GM12878 (cell line): ENCODE measurements at regions not wholly inside any gene's neighbourhood (a gene's known extent, or its start where the extent isn't known, plus 50 kb on each side); places are given as distances from the start of the nearest gene placed in this dataset.

Experiments
- ATAC-seq: fragments of 200-7000 bp; cut with Tn5 transposase; 3 replicates; pipeline ENCODE4 v1.9.1; 2020; ENCODE audit warnings: mild to moderate bottlenecking, moderate library complexity
- BruUV-seq: library from RNA; stranded (reverse); fragments of 400-500 nt; replicated peaks from 2 replicates; lab custom pipeline; 2021; lab: Mats Ljungman, UMichigan
- CTCF ChIA-PET: fragments of 300-600 bp; sonication (Branson Sonifier 250); formaldehyde crosslinking; extraction: SDS; loops from one replicate; lab custom pipeline; 2021; ENCODE audit warnings: inconsistent platforms; lab: Yijun Ruan, JAX
- POLR2A ChIA-PET: fragments of 350-600 bp; formaldehyde crosslinking; extraction: SDS; loops from one replicate; lab custom pipeline; 2021; ENCODE audit warnings: inconsistent platforms; lab: Charles Lee
- RAD21 ChIA-PET: fragments of 300-600 bp; sonication (Branson Sonifier 250); formaldehyde crosslinking; loops from one replicate; lab custom pipeline; 2023; ENCODE audit warnings: antibody characterized with exemption; ENCODE audit not compliant: unreplicated experiment; lab: Charles Lee
- SMC1A ChIA-PET: fragments of 300-600 bp; sonication (Branson Sonifier 250); formaldehyde crosslinking; loops from one replicate; lab custom pipeline; 2023; ENCODE audit not compliant: unreplicated experiment, uncharacterized antibody; lab: Charles Lee
- DNase-seq: peaks from one replicate; pipeline ENCODE4 v3.0.0-alpha.2; 2011; ENCODE audit warnings: low read depth, low spot score
- FAIRE-seq: peaks from 3 replicates; lab custom pipeline; 2011; peaks lifted over from hg19 to GRCh38; lab: Jason Lieb, UNC
- H2AFZ ChIP-seq: 2 replicates; pipeline ENCODE4 v1.6.0; 2011; ENCODE audit warnings: low read depth, low read length, control low read depth; ENCODE audit not compliant: control insufficient read depth
- H3K27ac ChIP-seq: 2 replicates; pipeline ENCODE4 v1.5.1; 2011; ENCODE audit warnings: control low read depth; ENCODE audit not compliant: control insufficient read depth, insufficient read depth
- H3K27me3 ChIP-seq, 2 experiments: replicated peaks in 1 of 2; 2 replicates each; pipeline versions ENCODE4 v1.6.0 to v1.6.1; 2011; ENCODE audit warnings: low read length in 1 of 2; ENCODE audit not compliant: control insufficient read depth in 2 of 2, insufficient read depth in 2 of 2
- H3K36me3 ChIP-seq, 2 experiments: 2 replicates each; pipeline ENCODE4 v1.5.1; 2011; ENCODE audit warnings: low read length in 1 of 2; ENCODE audit not compliant: control insufficient read depth in 2 of 2, insufficient read depth in 2 of 2
- H3K4me1 ChIP-seq: 2 replicates; pipeline ENCODE4 v1.6.1; 2011; ENCODE audit warnings: mild to moderate bottlenecking, low read length, moderate library complexity, mixed read lengths; ENCODE audit not compliant: control insufficient read depth, insufficient read depth
- H3K4me2 ChIP-seq: 2 replicates; pipeline ENCODE4 v1.6.0; 2011; ENCODE audit warnings: control low read depth; ENCODE audit not compliant: control insufficient read depth, insufficient read depth
- H3K4me3 ChIP-seq: fragments of 200-600 bp; sonication (generic); 2 replicates; pipeline ENCODE4 v1.5.1; 2016
- H3K79me2 ChIP-seq: 2 replicates; pipeline ENCODE4 v1.6.0; 2011; ENCODE audit warnings: low read length; ENCODE audit not compliant: control insufficient read depth, insufficient read depth
- H3K9ac ChIP-seq: 2 replicates; pipeline ENCODE4 v1.8.0; 2011; ENCODE audit warnings: low read length, control low read depth, mixed read lengths; ENCODE audit not compliant: control insufficient read depth, insufficient read depth
- H3K9me3 ChIP-seq: replicated peaks from 3 replicates; pipeline ENCODE4 v1.5.1; 2011; ENCODE audit warnings: mild to moderate bottlenecking, low read length; ENCODE audit not compliant: control insufficient read depth, insufficient read depth
- H4K20me1 ChIP-seq: 2 replicates; pipeline ENCODE4 v1.6.0; 2011; ENCODE audit not compliant: control insufficient read depth, insufficient read depth
- POLR2AphosphoS5 ChIP-seq: IDR thresholded peaks from 2 replicates; pipeline ENCODE4 v1.6.1; 2011; ENCODE audit warnings: mild to moderate bottlenecking, low read length, inconsistent platforms
- RAD21 ChIP-seq: IDR thresholded peaks from 2 replicates; pipeline ENCODE4 v1.6.1; 2011; ENCODE audit warnings: mild to moderate bottlenecking, low read depth, low read length, moderate library complexity; ENCODE audit not compliant: insufficient read depth
- RELA ChIP-seq: fragments of 450-650 bp; IDR thresholded peaks from 2 replicates; pipeline ENCODE4 v1.8.0; 2014; ENCODE audit warnings: borderline replicate concordance; ENCODE audit not compliant: partially characterized antibody
- SMC3 ChIP-seq: IDR thresholded peaks from 2 replicates; pipeline ENCODE4 v1.6.1; 2011; ENCODE audit warnings: low read length, improper control_type of control experiment, borderline replicate concordance
- TCF12 ChIP-seq: IDR thresholded peaks from 2 replicates; pipeline ENCODE4 v1.6.1; 2011; ENCODE audit warnings: low read depth, mild to moderate bottlenecking, low read length
- TCF3 ChIP-seq: IDR thresholded peaks from 2 replicates; pipeline ENCODE4 v1.6.1; 2012; ENCODE audit warnings: low read depth, mild to moderate bottlenecking, low read length, borderline replicate concordance; ENCODE audit not compliant: insufficient read depth
- ZNF24 ChIP-seq: fragments of 450-650 bp; IDR thresholded peaks from 2 replicates; pipeline ENCODE4 v1.6.1; 2017; ENCODE audit warnings: antibody characterized with exemption, mild to moderate bottlenecking
- WGBS: methylation state at CpG from one replicate; pipeline ENCODE4 v1.1.6; 2016; ENCODE audit warnings: low lambda C conversion rate; ENCODE audit not compliant: insufficient replicate concordance, insufficient coverage; ENCODE audit errors: missing lambda C conversion rate; 5-methylcytosine and 5-hydroxymethylcytosine counted together
- in situ Hi-C: fragments of 300-500 bp; cut with MboI; formaldehyde crosslinking; loops from 9 replicates; pipeline ENCODE4 v1.14.3; 2018; ENCODE audit warnings: mixed read lengths
- intact Hi-C: fragments of 100-400 bp; cut with micrococcal nuclease; formaldehyde crosslinking; loops from one replicate; pipeline ENCODE4 v1.14.2; 2022; ENCODE audit not compliant: unreplicated experiment

DNA sequence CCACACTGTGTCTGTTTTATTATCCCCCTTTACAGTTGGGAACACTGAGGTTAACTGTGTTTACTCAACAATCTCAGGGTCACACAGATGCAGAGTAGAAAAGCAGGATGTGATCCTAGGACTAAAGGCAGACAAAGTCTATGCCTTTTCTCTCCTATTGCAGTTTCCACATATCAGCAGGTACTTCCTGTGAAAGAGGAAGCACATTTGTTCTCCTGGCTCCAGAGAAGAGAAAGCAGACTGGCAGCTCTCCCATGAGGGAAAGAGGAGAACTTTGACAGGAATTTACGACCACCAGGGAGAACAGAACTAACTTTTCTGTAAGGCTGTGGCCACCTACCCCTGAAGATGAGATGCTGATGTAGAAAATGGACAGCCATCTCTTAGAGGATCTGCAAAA, 84.2 kb upstream of the TNC start (continued):
- TF ChIP-seq POLR2AphosphoS5 (no peak), RELA (no peak), ZNF24 (no peak), TCF12 (no peak)

DNA sequence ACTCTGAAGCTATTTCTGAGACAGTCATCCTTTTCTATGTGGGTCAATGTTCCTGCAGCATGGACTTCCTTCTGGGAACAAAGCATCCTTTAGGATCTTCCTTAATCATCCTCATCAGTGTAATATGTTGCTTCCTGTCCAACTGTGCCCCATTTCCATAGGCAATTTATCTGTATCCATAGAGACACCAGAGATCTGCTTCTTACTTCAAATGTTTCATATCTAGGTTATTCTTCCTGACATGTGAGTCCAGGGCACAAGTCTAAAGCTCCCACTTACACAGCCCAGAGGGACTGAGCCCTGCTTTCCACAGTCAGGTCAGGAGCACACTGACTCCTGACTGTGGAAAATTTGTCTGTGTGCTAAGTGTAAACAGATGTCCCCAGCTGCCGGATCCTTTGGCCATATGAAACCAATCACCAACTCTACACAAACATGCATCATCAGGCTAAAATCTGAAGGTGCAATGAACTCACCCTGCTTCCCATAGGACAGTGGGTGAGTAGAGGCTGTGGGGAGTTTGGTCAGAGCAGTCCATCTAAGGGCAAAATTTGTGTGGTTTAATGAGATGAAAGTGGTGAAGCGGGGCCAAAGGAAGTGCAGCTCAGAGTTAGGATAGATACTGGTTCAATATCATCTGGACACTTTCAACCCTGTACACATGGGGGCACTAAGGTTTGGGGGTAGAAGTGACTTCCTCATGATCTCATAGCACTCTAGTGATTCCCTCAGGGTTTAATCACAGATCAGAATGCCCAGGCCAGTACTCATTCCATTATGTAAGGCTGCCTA, 85.2 kb upstream of the TNC start:
- in situ Hi-C loops: no loop called here

More for the DNA sequence above, 85.2 kb upstream of the TNC start:
- DNase-seq (no peak), FAIRE-seq (no peak), ATAC-seq (no peak)
- no peak overlapping the region for H3K9ac ChIP-seq
- ChIA-PET POLR2A (no interaction called here), RAD21 (interaction anchor here (0.7 kb wide), 1 partner anchor 10 kb away, joined by 3 read pairs; no protein-coding TSS in a partner anchor), SMC1A (interaction anchor here (0.6 to 9.0 kb wide), 3 partner anchors 8 to 522 kb away, joined by 3 to 81 read pairs (median 4); no protein-coding TSS in a partner anchor), CTCF (interaction anchor here (0.8 to 1.0 kb wide), 2 partner anchors 10 to 14 kb away, joined by 3 read pairs; no protein-coding TSS in a partner anchor)
- H3K4me3 ChIP-seq: no peak overlapping the region
- BruUV-seq: no TSS peak
- H3K27ac ChIP-seq: no peak overlapping the region
- peak; percentile 41; the same call in 1 of the 2 replicates for TF ChIP-seq RAD21
- TF ChIP-seq SMC3: peak; percentile 17; the same call in 1 of the 2 replicates
- TF ChIP-seq TCF3: no peak
- no peaks in the 10 kb centered on the region for H4K20me1 ChIP-seq
- H3K4me2 ChIP-seq: no peak overlapping the region
- no peaks in the 10 kb centered on the region for H3K27me3 ChIP-seq
- H3K9me3 ChIP-seq: no peaks in the 10 kb centered on the region
- intact Hi-C loops: loop anchor here (10.0 kb wide), 1 partner anchor 508 kb away; no protein-coding TSS in a partner anchor
- 89% methylated on average over 2 of the region's 2 CpGs for WGBS
- H3K79me2 ChIP-seq: no peaks in the 10 kb centered on the region
- H3K4me1 ChIP-seq: peaks cover 19% of the 10 kb centered on the region
- H2AFZ ChIP-seq: no peak overlapping the region
- no peaks in the 10 kb centered on the region for H3K36me3 ChIP-seq
